ENCODE measurements at regions not wholly inside any gene's neighbourhood (a gene's known extent, or its start where the extent isn't known, plus 50 kb on each side); places are given as distances from the start of the nearest gene placed in this dataset.

DNA sequence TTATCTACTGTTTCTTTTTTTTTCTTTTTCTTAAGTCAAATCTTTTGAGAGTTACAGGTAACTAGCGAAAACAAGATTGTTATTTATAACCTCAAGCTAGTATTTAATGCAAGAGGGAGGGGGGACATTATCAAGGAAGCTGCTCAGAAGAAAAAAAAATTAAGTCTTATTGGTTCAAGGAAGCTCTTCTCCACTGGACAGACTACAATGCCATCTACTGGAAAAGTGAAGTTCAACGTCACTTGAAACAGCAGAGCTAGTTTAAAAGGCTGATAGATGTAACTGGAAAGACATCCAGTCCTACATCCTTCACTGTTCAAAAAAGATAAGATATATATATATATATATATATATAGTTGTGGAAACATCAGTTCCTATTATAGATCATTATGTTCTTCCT, 418.0 kb upstream of the PSMD7 start:
- no peak for DNase-seq

- DNase-seq = no peak
Measured at GRCh38 chr16:73877150-73877549, 419.5 kb upstream of the PSMD7 start.

DNA sequence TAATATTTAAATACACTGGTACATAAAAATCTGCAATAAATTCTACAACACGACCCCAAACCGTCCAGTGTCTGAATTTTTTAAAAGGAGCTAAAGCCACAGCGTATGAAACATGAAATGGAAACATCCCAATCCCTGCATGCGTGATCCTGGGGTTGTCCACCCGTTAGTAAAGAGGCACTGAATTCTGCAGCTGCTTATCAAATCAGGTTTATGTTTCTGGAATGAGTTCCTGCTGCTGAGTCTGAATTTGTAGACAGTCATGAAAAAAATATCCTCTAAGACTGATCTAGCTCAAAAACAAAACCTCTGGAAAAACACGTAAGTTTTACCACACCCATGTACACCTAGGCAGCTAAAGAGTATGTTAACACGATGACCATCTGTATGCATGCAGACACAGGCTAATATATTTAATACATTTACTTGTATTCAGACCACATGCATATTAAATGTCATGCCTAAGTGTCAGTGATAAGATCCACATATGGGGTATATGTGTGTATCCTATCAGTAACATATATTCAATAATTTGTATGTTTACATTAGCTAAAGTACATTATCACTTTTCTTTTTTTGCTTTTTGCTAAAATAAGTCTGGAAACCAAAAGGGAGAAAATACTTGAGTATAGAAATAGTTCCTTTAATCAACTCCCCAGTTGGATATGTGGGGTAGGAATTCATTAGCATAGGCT, 420.5 kb upstream of the PSMD7 start:
- DNase-seq = no peak

DNA sequence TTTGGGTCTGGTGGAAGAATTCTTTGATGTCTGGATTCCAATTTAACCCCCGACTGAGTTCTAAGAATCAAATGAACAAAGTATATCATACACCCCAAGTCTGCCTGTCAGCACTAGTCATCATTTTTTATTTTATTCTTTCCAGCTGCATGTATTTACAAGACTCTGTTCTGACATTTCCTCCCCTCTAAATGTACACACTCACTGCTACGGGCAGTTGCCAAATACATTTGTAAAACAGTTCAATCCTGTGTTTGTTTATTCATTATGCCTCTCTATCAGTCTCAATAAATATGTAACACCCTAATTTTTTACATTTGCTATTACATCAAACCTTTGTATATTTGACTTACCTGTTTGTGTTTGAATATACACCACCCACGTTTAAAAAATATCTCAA, 422.3 kb upstream of the PSMD7 start:
- no peak for DNase-seq

GRCh38 chr16:73873643-73874042, 423.0 kb upstream of the PSMD7 start:
- DNase-seq = no peak

- DNase-seq = no peak
Measured at GRCh38 chr16:73872856-73873255, 423.8 kb upstream of the PSMD7 start.

DNA sequence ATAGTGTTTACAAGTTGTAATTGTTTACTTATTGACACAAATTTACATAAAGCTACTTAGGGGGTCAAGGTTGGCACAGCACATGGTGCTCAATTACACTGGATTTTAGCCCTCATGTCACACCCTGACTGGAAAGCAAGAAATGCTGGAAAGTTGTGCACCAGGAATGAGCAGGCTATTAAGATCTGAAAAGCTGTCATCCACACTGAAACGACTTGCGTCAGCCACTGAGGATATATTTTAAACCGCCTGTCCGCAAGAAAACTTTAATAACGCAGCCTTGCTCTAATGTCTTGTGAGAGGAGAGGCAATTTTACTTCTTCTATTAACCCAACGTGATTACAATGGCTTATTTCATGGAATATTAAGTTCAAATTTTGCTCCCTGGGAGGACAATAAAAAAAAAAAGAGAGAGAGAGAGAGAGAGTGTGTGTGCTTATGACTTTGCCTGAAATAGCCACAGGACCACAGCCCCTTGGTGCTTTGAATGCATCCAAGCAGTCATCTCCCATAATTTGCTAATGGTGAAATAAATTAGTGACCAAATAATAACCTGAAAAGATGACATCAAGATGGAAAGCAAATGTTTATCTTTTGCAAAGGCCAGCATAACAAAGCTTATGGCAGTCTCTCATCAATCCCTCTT, 425.4 kb upstream of the PSMD7 start:
- DNase-seq = no peak

GRCh38 chr16:73869126-73869525, 427.5 kb upstream of the PSMD7 start:
- no peak for DNase-seq

DNA sequence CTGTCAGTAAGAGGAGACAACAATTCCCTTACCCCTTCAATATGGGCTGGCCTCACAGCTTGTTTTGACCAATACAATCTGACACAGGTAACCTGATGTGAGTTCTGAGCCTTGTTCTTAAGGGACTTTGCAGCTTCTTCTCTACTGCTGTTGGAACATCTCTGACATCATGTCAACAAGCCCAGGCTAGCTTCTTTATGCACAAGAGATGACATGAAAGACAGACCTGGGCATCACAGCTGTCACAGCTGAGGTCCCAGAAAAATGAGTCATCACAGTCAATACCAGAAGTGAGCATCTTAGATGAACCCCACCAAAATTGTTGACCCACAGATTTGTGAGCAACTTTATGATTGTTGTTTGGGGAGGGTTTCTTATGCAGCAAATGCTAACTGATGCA, 431.7 kb upstream of the PSMD7 start:
- no peak for DNase-seq

GRCh38 chr16:73858326-73858725, 438.3 kb upstream of the PSMD7 start:
- no peak for DNase-seq

DNA sequence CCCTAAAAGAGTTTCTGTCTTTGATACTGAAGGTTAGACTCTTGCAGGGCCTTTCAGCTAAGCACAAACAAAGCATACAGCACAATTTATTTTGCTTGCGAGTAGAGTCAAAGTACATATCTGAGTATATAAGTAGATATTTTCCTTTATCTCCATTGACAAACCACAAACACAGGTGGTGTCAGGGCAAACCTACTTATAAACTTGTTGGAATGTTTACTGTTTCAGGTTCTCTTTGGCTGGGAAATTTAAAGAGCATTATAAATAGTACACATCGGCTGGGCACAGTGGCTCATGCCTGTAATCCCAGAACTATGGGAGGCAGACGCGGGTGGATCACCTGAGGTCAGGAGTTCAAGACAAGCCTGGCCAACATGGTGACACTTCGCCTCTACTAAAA, 442.6 kb upstream of the PSMD7 start:
- no peak for DNase-seq

DNA sequence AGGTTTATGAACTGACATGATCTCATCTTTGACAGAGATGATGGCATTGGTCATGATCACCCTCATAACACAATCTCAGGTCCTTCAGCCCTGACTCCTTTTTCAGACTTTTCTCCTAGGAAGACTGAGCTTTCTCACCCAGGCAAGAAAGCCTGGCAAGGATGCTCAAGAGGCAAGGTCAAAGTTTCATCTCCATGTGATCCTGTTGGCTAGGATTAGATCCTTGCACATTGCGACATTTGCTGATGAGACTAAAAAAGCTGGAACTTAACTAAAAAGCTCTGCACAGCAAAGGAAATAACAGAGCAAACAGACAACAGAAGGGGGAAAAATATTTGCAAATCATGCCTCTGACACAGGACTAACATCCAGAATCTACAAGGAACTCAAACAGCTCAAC, 444.1 kb upstream of the PSMD7 start:
- no peak for DNase-seq

- DNase-seq = no peak
Measured at GRCh38 chr16:73848993-73849392, 447.6 kb upstream of the PSMD7 start.

- no peak for DNase-seq
Measured at GRCh38 chr16:73847090-73847489, 449.5 kb upstream of the PSMD7 start.

DNA sequence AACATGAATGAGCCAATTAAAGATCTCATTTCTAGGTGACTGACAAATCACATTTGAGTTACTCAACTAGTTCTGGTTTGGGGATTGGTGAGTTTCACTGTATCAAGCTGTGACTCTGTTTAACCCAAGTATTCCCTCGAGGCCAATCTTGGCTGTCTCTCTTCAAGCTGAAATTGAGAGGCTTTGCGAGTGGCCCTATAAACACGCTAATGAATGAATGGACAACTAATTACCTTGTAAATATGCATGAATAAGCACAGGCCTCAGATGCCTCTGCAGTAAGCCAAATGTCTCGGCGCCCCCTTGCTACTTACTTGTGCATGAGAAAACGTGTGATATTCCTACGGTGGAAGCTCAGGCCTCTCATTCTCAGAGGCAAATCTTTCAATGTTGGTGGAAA, 450.3 kb upstream of the PSMD7 start:
- DNase-seq = no peak

DNA sequence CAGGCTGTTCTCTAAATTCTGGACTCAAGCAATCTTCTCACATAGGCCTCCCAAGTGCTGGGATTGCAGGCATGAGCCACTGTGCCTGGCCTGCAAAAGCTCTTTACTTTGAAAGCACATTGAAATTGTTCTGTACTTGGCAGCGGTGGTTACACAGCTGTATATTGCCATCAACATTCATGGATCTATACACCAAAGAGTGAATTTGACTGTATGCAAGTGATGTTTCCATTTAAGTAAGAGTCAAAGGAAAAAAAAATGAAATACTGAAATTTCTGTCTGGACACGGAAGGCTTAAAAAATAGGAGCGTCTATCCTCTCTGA, 450.6 kb upstream of the PSMD7 start:
- no peak for DNase-seq

GRCh38 chr16:73845238-73846006, 451.2 kb upstream of the PSMD7 start:
- DNase-seq = no peak

- no peak for DNase-seq
Measured at GRCh38 chr16:73840728-73841127, 455.9 kb upstream of the PSMD7 start.

DNA sequence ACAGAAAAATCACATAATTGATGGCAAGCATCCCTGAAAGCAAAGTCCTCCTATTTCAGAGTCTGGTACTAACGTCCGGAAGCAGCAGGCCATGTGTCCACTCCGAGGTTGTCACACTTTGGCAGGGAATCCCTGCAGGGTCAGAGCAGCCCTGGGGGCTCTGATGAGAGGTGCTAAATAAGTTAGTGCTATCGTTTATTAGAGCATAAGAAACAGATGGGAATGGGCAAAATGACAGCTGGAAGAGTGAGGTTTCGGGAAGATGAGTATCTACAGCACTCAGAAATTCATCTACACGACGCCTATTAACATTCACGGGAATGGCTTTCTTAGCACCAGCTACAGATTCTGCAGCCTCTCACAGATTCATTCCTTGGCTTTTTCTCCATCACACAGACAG, 465.4 kb upstream of the PSMD7 start:
- DNase-seq = no peak

- DNase-seq = no peak
Measured at GRCh38 chr16:73823205-73823849, 473.3 kb upstream of the PSMD7 start.

DNA sequence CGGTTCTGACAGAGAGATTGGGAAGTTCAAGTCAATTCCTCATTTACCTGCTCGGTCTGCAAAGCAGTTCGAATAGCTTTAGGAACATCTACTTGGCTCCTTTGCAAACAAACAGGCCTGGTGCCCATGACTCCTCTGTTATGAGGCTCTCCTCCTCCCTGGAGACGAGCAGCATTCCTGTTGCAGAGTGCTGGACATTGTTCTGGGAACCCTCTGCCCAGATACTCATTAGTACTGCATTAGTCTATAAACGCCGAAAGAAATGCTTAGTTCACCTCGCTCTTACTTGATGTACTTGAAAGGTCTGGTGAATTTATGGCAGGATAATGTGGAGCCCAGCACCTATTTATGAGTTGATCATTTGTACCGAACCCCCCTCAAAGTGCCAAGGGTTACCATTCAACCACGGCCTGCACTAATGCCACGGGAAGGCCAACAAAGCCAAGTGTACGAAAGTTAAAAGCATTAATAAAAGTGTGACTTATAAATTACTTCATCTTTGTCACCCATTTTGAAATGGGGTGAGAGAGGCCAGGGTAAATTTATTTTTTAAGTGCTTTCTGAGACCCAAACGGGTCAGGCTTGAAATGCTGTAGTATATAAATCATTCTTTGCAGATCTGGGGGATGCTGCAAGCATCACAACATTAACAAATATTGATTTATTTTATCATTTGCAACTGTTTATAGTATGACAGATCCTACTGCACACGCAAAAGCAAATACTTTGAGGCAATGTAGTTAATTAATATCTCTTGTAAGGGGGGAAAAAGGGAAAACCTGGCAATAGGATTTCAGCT, 478.9 kb upstream of the PSMD7 start:
- DNase-seq = no peak

- DNase-seq = no peak
Measured at GRCh38 chr16:73813527-73813926, 483.1 kb upstream of the PSMD7 start.

GRCh38 chr16:73804456-73804855, 492.2 kb upstream of the PSMD7 start:
- no peak for DNase-seq
